Tibial artery (tissue), 4 donors: ENCODE measurements at regions not wholly inside any gene's neighbourhood (a gene's known extent, or its start where the extent isn't known, plus 50 kb on each side); places are given as distances from the start of the nearest gene placed in this dataset.

Experiments
- DNase-seq, 2 donors: peaks; one replicate each; pipeline ENCODE4 v3.0.0-alpha.2; 2019
- H3K27ac ChIP-seq, 2 donors: fragments of 200-600 bp; sonication (generic) in 1 of 2; 1 replicate in 1 of 2; 2 replicates in 1 of 2; pipeline ENCODE4 v1.5.1; 2018 to 2019; ENCODE audit warnings: mild to moderate bottlenecking in 1 of 2
- H3K27me3 ChIP-seq, 2 donors: fragments of 200-600 bp; sonication (generic) in 1 of 2; one replicate each; pipeline versions ENCODE4 v1.5.1 to v1.6.0; 2016 to 2019
- H3K36me3 ChIP-seq, 3 donors: fragments of 200-600 bp; sonication (generic) in 2 of 3; one replicate each; pipeline ENCODE4 v1.5.1; 2016 to 2019; ENCODE audit warnings: mild to moderate bottlenecking in 2 of 3
- H3K4me1 ChIP-seq, 4 donors: fragments of 200-600 bp; sonication (generic) in 2 of 4; 1 replicate in 3 of 4; 2 replicates in 1 of 4; pipeline ENCODE4 v1.5.1; 2016 to 2019
- H3K4me3 ChIP-seq, 2 donors: fragments of 200-600 bp; sonication (generic) in 1 of 2; 1 replicate in 1 of 2; 2 replicates in 1 of 2; pipeline ENCODE4 v1.5.1; 2018 to 2019; ENCODE audit warnings: mild to moderate bottlenecking in 2 of 2
- H3K9me3 ChIP-seq, 3 donors: fragments of 200-600 bp; sonication (generic) in 1 of 3; one replicate each; pipeline ENCODE4 v1.5.1; 2016 to 2019
- intact Hi-C: fragments of 100-400 bp; cut with DNase I; formaldehyde crosslinking; loops from one replicate; pipeline ENCODE4 v1.15.0; 2023; ENCODE audit warnings: low total_unique reads
- TF ChIP-seq, protein P1 (sequence below), 2 experiments: fragments of 200-600 bp in 1 of 2; fragments of 450-650 bp in 1 of 2; IDR thresholded peaks; one replicate each; pipeline ENCODE4 v1.5.1; 2017 to 2019; ENCODE audit warnings: antibody characterized with exemption in 2 of 2, mild to moderate bottlenecking in 1 of 2, moderate library complexity in 1 of 2

DNA sequence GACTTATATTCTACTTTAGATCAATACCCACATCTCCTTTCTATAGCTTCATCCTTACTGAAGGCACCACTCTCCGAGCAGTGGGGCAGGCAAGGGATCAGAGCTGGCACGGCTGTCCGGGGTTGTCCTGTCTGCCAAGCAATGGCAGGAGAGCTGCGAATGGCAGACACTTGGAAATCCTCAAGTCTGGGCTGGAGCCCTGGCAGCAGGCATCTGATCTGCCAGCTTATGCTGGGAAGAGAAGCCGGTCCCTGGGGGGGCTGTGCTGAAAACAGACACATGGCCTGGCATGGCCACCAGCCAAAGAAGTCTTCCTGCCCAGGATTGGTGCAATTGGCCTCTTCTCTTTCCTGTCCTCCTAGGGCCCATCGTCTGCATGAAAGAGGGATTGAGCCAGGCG is 280.2 kb upstream of the PWP1 start:
- intact Hi-C loops: no loop called here
- DNase-seq: no peak
- no peak overlapping the region for H3K27ac ChIP-seq

DNA sequence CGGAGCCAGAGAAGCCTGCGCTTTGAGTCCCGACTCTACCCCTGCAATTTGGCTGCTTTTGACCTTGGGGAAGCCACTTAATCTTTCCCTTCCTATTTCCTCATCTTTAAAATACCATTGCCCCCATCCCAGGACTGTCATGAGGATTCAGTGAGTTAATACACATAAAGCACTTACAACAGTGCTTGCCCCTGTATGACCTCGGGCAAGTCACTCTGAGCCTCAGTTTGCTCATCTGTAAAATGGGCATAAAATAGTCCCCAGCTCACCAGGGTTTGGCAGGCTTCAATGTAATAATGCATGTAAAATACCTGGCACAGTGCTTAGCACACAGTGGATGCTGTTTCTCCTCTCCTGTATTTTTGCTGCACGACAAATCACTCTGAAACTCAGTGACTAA is 278.7 kb upstream of the PWP1 start:
- no peaks in the 10 kb centered on the region for H3K36me3 ChIP-seq
- H3K9me3 ChIP-seq: no peaks in the 10 kb centered on the region
- intact Hi-C loops: no loop called here
- peaks cover 0 to 8% of the 10 kb centered on the region in 2 donors for H3K27me3 ChIP-seq
- H3K27ac ChIP-seq: no peak overlapping the region
- DNase-seq: no peak
- H3K4me3 ChIP-seq: no peak overlapping the region
- TF ChIP-seq, protein P1, sequence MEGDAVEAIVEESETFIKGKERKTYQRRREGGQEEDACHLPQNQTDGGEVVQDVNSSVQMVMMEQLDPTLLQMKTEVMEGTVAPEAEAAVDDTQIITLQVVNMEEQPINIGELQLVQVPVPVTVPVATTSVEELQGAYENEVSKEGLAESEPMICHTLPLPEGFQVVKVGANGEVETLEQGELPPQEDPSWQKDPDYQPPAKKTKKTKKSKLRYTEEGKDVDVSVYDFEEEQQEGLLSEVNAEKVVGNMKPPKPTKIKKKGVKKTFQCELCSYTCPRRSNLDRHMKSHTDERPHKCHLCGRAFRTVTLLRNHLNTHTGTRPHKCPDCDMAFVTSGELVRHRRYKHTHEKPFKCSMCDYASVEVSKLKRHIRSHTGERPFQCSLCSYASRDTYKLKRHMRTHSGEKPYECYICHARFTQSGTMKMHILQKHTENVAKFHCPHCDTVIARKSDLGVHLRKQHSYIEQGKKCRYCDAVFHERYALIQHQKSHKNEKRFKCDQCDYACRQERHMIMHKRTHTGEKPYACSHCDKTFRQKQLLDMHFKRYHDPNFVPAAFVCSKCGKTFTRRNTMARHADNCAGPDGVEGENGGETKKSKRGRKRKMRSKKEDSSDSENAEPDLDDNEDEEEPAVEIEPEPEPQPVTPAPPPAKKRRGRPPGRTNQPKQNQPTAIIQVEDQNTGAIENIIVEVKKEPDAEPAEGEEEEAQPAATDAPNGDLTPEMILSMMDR (IDR thresholded peaks at IDR 0.05): no peak
- H3K4me1 ChIP-seq: no peaks in the 10 kb centered on the region

More for the DNA sequence above, 280.2 kb upstream of the PWP1 start:
- no peaks in the 10 kb centered on the region for H3K36me3 ChIP-seq
- no peaks in the 10 kb centered on the region for H3K9me3 ChIP-seq
- TF ChIP-seq, protein P1 (IDR thresholded peaks at IDR 0.05): no peak
- peaks cover 0 to 11% of the 10 kb centered on the region in 2 donors for H3K27me3 ChIP-seq
- H3K4me3 ChIP-seq: no peak overlapping the region
- no peaks in the 10 kb centered on the region for H3K4me1 ChIP-seq

DNA sequence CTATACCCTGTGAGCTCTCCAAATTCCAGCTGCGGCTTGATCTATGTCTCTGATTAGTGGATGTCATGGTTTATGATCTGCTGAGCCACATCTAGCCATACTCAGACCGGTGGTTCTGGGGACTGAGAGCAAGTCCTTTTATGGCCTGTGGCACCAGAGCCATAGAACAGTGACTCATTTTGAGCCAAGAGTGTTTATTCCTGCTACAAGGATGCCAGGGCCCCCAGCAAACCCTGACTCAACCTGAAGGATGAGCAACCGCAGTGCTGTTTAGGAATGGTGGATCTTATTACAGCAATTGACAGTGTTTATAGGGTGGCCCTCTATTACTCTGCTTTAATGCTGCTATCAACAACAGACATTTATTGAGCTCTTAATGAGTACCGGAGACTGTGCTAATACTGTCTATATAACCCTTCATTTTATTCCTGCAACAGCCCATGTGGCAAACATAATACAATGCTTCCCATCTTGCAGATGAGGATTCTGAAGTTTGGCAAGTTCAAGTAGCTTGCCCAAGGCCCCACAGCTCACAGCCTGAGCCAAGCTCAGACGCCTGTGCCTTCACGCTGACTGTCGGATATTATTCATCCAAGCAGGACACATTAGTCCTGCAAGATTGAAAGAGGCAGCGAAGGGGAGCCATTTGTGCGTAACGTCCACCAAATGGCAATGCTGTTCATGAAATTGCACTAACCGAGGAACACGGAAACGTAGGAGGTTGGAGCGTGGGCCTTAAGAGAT is 273.6 kb upstream of the PWP1 start:
- TF ChIP-seq, protein P1 (IDR thresholded peaks at IDR 0.05): no peak
- DNase-seq: no peak
- H3K36me3 ChIP-seq: no peaks in the 10 kb centered on the region
- H3K27me3 ChIP-seq: no peaks in the 10 kb centered on the region
- no peak overlapping the region for H3K27ac ChIP-seq
- H3K9me3 ChIP-seq: no peaks in the 10 kb centered on the region
- intact Hi-C loops: no loop called here
- H3K4me1 ChIP-seq: no peaks in the 10 kb centered on the region
- H3K4me3 ChIP-seq: no peak overlapping the region

DNA sequence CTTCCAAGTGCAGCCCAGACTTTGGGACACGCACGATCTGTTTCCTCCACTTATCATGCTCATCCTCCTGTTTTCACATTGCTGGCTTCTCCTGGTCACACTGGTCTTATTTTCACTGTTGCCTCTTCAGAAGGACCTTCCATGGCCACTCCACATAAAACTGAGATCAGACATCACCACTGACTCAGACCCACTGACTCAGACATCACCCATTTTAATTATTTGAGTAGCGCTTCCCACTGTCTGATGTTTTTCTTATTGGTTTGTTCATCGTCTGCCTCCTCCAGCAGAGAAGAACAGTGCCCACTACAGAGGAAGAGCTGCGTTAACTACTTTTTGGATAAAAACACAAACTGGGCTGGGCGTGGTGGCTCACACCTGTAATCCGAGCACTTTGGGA is 270.5 kb upstream of the PWP1 start:
- Histone ChIP-seq H3K9me3 (no peaks in the 10 kb centered on the region), H3K4me3 (no peak overlapping the region), H3K4me1 (no peaks in the 10 kb centered on the region), H3K36me3 (no peaks in the 10 kb centered on the region), H3K27ac (no peak overlapping the region), H3K27me3 (peaks cover 0 to 3% of the 10 kb centered on the region in 2 donors)
- DNase-seq: no peak
- intact Hi-C loops: no loop called here
- TF ChIP-seq, protein P1 (IDR thresholded peaks at IDR 0.05): no peak

DNA sequence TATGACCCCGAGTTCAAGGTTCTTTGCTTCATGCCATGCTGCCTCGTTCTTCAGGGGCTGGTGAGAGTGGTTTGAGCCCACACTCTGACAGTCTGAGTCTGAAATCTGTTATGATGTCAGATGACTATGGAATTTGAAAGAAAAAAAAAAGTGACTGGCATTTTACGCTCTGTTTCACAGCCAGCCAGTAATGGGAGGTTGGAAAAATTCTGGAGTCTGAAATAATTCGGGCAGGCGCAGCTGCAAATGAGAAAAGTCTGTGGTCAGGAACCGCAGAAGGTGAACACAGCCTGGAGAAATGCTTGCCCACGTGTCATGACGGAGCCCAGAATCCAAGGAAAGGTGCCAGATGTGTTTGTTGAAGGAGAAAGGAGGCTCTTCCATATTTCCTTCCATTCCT is 269.8 kb upstream of the PWP1 start:
- Histone ChIP-seq H3K4me1 (no peaks in the 10 kb centered on the region), H3K4me3 (no peak overlapping the region), H3K27me3 (peaks cover 0 to 3% of the 10 kb centered on the region in 2 donors), H3K27ac (no peak overlapping the region), H3K36me3 (no peaks in the 10 kb centered on the region), H3K9me3 (no peaks in the 10 kb centered on the region)
- intact Hi-C loops: no loop called here
- DNase-seq: no peak
- TF ChIP-seq, protein P1 (IDR thresholded peaks at IDR 0.05): no peak
